Ascending aorta (tissue), 2 donors: ENCODE measurements at regions not wholly inside any gene's neighbourhood (a gene's known extent, or its start where the extent isn't known, plus 50 kb on each side); places are given as distances from the start of the nearest gene placed in this dataset.

Source experiments
- DNase-seq, 2 donors: peaks; one replicate each; pipeline ENCODE4 v3.0.0-alpha.2; 2019; ENCODE audit warnings: low spot score in 2 of 2
- H3K27ac ChIP-seq, 2 donors: fragments of 200-600 bp; sonication (generic); one replicate each; pipeline ENCODE4 v1.5.1; 2016 to 2017; ENCODE audit warnings: mild to moderate bottlenecking in 1 of 2
- H3K27me3 ChIP-seq: fragments of 200-600 bp; sonication (generic); one replicate; pipeline ENCODE4 v1.5.1; 2017
- H3K36me3 ChIP-seq, 2 donors: fragments of 200-600 bp; sonication (generic); one replicate each; pipeline ENCODE4 v1.5.1; 2016
- H3K4me1 ChIP-seq, 2 donors: fragments of 200-600 bp; sonication (generic); one replicate each; pipeline ENCODE4 v1.5.1; 2016 to 2017; ENCODE audit warnings: mild to moderate bottlenecking in 1 of 2
- H3K4me3 ChIP-seq, 2 donors: fragments of 200-600 bp; sonication (generic); one replicate each; pipeline ENCODE4 v1.5.1; 2016 to 2017; ENCODE audit warnings: mild to moderate bottlenecking in 1 of 2
- H3K9me3 ChIP-seq, 2 donors: fragments of 200-600 bp; sonication (generic); one replicate each; pipeline ENCODE4 v1.5.1; 2016
- CTCF ChIP-seq, 3 experiments: fragments of 200-600 bp in 2 of 3; fragments of 450-650 bp in 1 of 3; sonication (generic) in 2 of 3; IDR thresholded peaks; one replicate each; pipeline ENCODE4 v1.5.1; 2016 to 2019; ENCODE audit warnings: antibody characterized with exemption in 3 of 3, mild to moderate bottlenecking in 1 of 3, moderate library complexity in 1 of 3
- intact Hi-C: fragments of 100-400 bp; cut with DNase I; formaldehyde crosslinking; loops from one replicate; pipeline ENCODE4 v1.15.1; 2023

GRCh38 chr2:176535467-176536113 is 266.3 kb downstream of the MTX2 start:
- H3K27ac ChIP-seq: no peak overlapping the region
- intact Hi-C loops: no loop called here
- no peak overlapping the region for H3K4me3 ChIP-seq
- no peak for DNase-seq
- no peaks in the 10 kb centered on the region for H3K4me1 ChIP-seq
- no peak for TF ChIP-seq CTCF (IDR thresholded peaks at IDR 0.05)
- H3K9me3 ChIP-seq: no peaks in the 10 kb centered on the region
- no peaks in the 10 kb centered on the region for H3K36me3 ChIP-seq
- no peaks in the 10 kb centered on the region for H3K27me3 ChIP-seq

- Histone ChIP-seq H3K36me3 (no peaks in the 10 kb centered on the region), H3K4me1 (no peaks in the 10 kb centered on the region), H3K9me3 (no peaks in the 10 kb centered on the region), H3K4me3 (no peak overlapping the region), H3K27ac (no peak overlapping the region), H3K27me3 (no peaks in the 10 kb centered on the region)
- intact Hi-C loops: no loop called here
- DNase-seq: no peak
- TF ChIP-seq CTCF (IDR thresholded peaks at IDR 0.05): no peak
Measured at GRCh38 chr2:176536439-176537133, 267.3 kb downstream of the MTX2 start.

GRCh38 chr2:176537932-176538331 is 268.7 kb downstream of the MTX2 start:
- Histone ChIP-seq H3K36me3 (no peaks in the 10 kb centered on the region), H3K27me3 (no peaks in the 10 kb centered on the region), H3K27ac (no peak overlapping the region), H3K4me3 (no peak overlapping the region), H3K9me3 (no peaks in the 10 kb centered on the region), H3K4me1 (no peaks in the 10 kb centered on the region)
- no peak for TF ChIP-seq CTCF (IDR thresholded peaks at IDR 0.05)
- DNase-seq: no peak
- intact Hi-C loops: no loop called here

GRCh38 chr2:176540995-176541394 is 271.8 kb downstream of the MTX2 start:
- no peak for DNase-seq
- Histone ChIP-seq H3K27ac (no peak overlapping the region), H3K4me1 (no peaks in the 10 kb centered on the region), H3K9me3 (no peaks in the 10 kb centered on the region), H3K4me3 (no peak overlapping the region), H3K27me3 (no peaks in the 10 kb centered on the region), H3K36me3 (no peaks in the 10 kb centered on the region)
- intact Hi-C loops: no loop called here
- no peak for TF ChIP-seq CTCF (IDR thresholded peaks at IDR 0.05)

GRCh38 chr2:176542476-176542875 is 273.2 kb downstream of the MTX2 start:
- Histone ChIP-seq H3K36me3 (no peaks in the 10 kb centered on the region), H3K27me3 (no peaks in the 10 kb centered on the region), H3K27ac (no peak overlapping the region), H3K4me3 (no peak overlapping the region), H3K4me1 (no peaks in the 10 kb centered on the region), H3K9me3 (no peaks in the 10 kb centered on the region)
- TF ChIP-seq CTCF (IDR thresholded peaks at IDR 0.05): no peak
- intact Hi-C loops: no loop called here
- no peak for DNase-seq
